ENCODE measurements at regions not wholly inside any gene's neighbourhood (a gene's known extent, or its start where the extent isn't known, plus 50 kb on each side); places are given as distances from the start of the nearest gene placed in this dataset.
"Not testable (repeated sequence)": the region's sequence is repeated elsewhere in the genome, so short reads cannot be mapped to it uniquely, and the experiment has no call there.

- Histone ChIP-seq H3K27me3 (ENCODE audit: control insufficient read depth in 1 of 2, insufficient read depth in 2 of 2, low read length in 2 of 2) (no peaks in the 10 kb centered on the region), H3K9ac (ENCODE audit: low read depth in 1 of 2, low read length in 2 of 2) (no peak overlapping the region), H3K27ac (ENCODE audit: low read depth, low read length) (no peak overlapping the region), H3K9me3 (ENCODE audit: control insufficient read depth in 1 of 2, low read length in 2 of 2) (no peaks in the 10 kb centered on the region), H3K4me3 (ENCODE audit: low read depth in 1 of 2, low read length in 2 of 2) (no peak overlapping the region), H3K36me3 (ENCODE audit: control insufficient read depth in 1 of 2, insufficient read depth in 2 of 2, low read length in 2 of 2) (no peaks in the 10 kb centered on the region), H3K4me1 (ENCODE audit: control insufficient read depth in 1 of 2, insufficient read depth in 2 of 2, low read length in 2 of 2) (no peaks in the 10 kb centered on the region)
Observed at GRCh38 chr12:90576707-90577106, 378.3 kb downstream of the CCER1 start.

GRCh38 chr12:90575995-90576394 is 379.0 kb downstream of the CCER1 start:
- H3K4me1 ChIP-seq (ENCODE audit: control insufficient read depth in 1 of 2, insufficient read depth in 2 of 2, low read length in 2 of 2), result no peaks in the 10 kb centered on the region
- H3K36me3 ChIP-seq (ENCODE audit: control insufficient read depth in 1 of 2, insufficient read depth in 2 of 2, low read length in 2 of 2), result no peaks in the 10 kb centered on the region
- H3K27me3 ChIP-seq (ENCODE audit: control insufficient read depth in 1 of 2, insufficient read depth in 2 of 2, low read length in 2 of 2), result no peaks in the 10 kb centered on the region
- no peak overlapping the region for H3K9ac ChIP-seq (ENCODE audit: low read depth in 1 of 2, low read length in 2 of 2)
- no peaks in the 10 kb centered on the region for H3K9me3 ChIP-seq (ENCODE audit: control insufficient read depth in 1 of 2, low read length in 2 of 2)
- no peak overlapping the region for H3K27ac ChIP-seq (ENCODE audit: low read depth, low read length)
- no peak overlapping the region for H3K4me3 ChIP-seq (ENCODE audit: low read depth in 1 of 2, low read length in 2 of 2)

GRCh38 chr12:90574676-90575075 is 380.3 kb downstream of the CCER1 start:
- Histone ChIP-seq H3K4me1 (ENCODE audit: control insufficient read depth in 1 of 2, insufficient read depth in 2 of 2, low read length in 2 of 2) (no peaks in the 10 kb centered on the region), H3K27ac (ENCODE audit: low read depth, low read length) (no peak overlapping the region), H3K9me3 (ENCODE audit: control insufficient read depth in 1 of 2, low read length in 2 of 2) (no peaks in the 10 kb centered on the region), H3K4me3 (ENCODE audit: low read depth in 1 of 2, low read length in 2 of 2) (no peak overlapping the region), H3K9ac (ENCODE audit: low read depth in 1 of 2, low read length in 2 of 2) (no peak overlapping the region), H3K36me3 (ENCODE audit: control insufficient read depth in 1 of 2, insufficient read depth in 2 of 2, low read length in 2 of 2) (no peaks in the 10 kb centered on the region), H3K27me3 (ENCODE audit: control insufficient read depth in 1 of 2, insufficient read depth in 2 of 2, low read length in 2 of 2) (no peaks in the 10 kb centered on the region)

GRCh38 chr12:90572778-90573177 is 382.2 kb downstream of the CCER1 start:
- Histone ChIP-seq H3K9ac (ENCODE audit: low read depth in 1 of 2, low read length in 2 of 2) (no peak overlapping the region), H3K9me3 (ENCODE audit: control insufficient read depth in 1 of 2, low read length in 2 of 2) (no peaks in the 10 kb centered on the region), H3K4me1 (ENCODE audit: control insufficient read depth in 1 of 2, insufficient read depth in 2 of 2, low read length in 2 of 2) (no peaks in the 10 kb centered on the region), H3K4me3 (ENCODE audit: low read depth in 1 of 2, low read length in 2 of 2) (no peak overlapping the region), H3K27me3 (ENCODE audit: control insufficient read depth in 1 of 2, insufficient read depth in 2 of 2, low read length in 2 of 2) (no peaks in the 10 kb centered on the region), H3K36me3 (ENCODE audit: control insufficient read depth in 1 of 2, insufficient read depth in 2 of 2, low read length in 2 of 2) (no peaks in the 10 kb centered on the region), H3K27ac (ENCODE audit: low read depth, low read length) (no peak overlapping the region)

GRCh38 chr12:90569685-90570084 is 385.3 kb downstream of the CCER1 start:
- H3K27me3 ChIP-seq (ENCODE audit: control insufficient read depth in 1 of 2, insufficient read depth in 2 of 2, low read length in 2 of 2), result no peaks in the 10 kb centered on the region
- H3K9me3 ChIP-seq (ENCODE audit: control insufficient read depth in 1 of 2, low read length in 2 of 2), result no peaks in the 10 kb centered on the region
- H3K27ac ChIP-seq (ENCODE audit: low read depth, low read length), result no peak overlapping the region

GRCh38 chr12:90562671-90563070 is 392.3 kb downstream of the CCER1 start:
- no peaks in the 10 kb centered on the region for H3K9me3 ChIP-seq (ENCODE audit: control insufficient read depth in 1 of 2, low read length in 2 of 2)
- H3K4me3 ChIP-seq (ENCODE audit: low read depth in 1 of 2, low read length in 2 of 2), result no peak overlapping the region
- no peaks in the 10 kb centered on the region for H3K27me3 ChIP-seq (ENCODE audit: control insufficient read depth in 1 of 2, insufficient read depth in 2 of 2, low read length in 2 of 2)
- H3K27ac ChIP-seq (ENCODE audit: low read depth, low read length), result no peak overlapping the region
- no peak overlapping the region for H3K9ac ChIP-seq (ENCODE audit: low read depth in 1 of 2, low read length in 2 of 2)
- H3K36me3 ChIP-seq (ENCODE audit: control insufficient read depth in 1 of 2, insufficient read depth in 2 of 2, low read length in 2 of 2), result no peaks in the 10 kb centered on the region
- no peaks in the 10 kb centered on the region for H3K4me1 ChIP-seq (ENCODE audit: control insufficient read depth in 1 of 2, insufficient read depth in 2 of 2, low read length in 2 of 2)

More at GRCh38 chr12:90569685-90570084, 385.3 kb downstream of the CCER1 start:
- no peaks in the 10 kb centered on the region for H3K36me3 ChIP-seq (ENCODE audit: control insufficient read depth in 1 of 2, insufficient read depth in 2 of 2, low read length in 2 of 2)
- H3K4me3 ChIP-seq (ENCODE audit: low read depth in 1 of 2, low read length in 2 of 2), result no peak overlapping the region
- H3K9ac ChIP-seq (ENCODE audit: low read depth in 1 of 2, low read length in 2 of 2), result no peak overlapping the region
- no peaks in the 10 kb centered on the region for H3K4me1 ChIP-seq (ENCODE audit: control insufficient read depth in 1 of 2, insufficient read depth in 2 of 2, low read length in 2 of 2)

GRCh38 chr12:90548595-90548994 is 406.4 kb downstream of the CCER1 start:
- Histone ChIP-seq H3K9ac (ENCODE audit: low read depth in 1 of 2, low read length in 2 of 2) (no peak overlapping the region), H3K36me3 (ENCODE audit: control insufficient read depth in 1 of 2, insufficient read depth in 2 of 2, low read length in 2 of 2) (no peaks in the 10 kb centered on the region), H3K9me3 (ENCODE audit: control insufficient read depth in 1 of 2, low read length in 2 of 2) (no peaks in the 10 kb centered on the region), H3K27ac (ENCODE audit: low read depth, low read length) (no peak overlapping the region), H3K27me3 (ENCODE audit: control insufficient read depth in 1 of 2, insufficient read depth in 2 of 2, low read length in 2 of 2) (no peaks in the 10 kb centered on the region), H3K4me3 (ENCODE audit: low read depth in 1 of 2, low read length in 2 of 2) (no peak overlapping the region), H3K4me1 (ENCODE audit: control insufficient read depth in 1 of 2, insufficient read depth in 2 of 2, low read length in 2 of 2) (no peaks in the 10 kb centered on the region)

- no peak overlapping the region for H3K9ac ChIP-seq (ENCODE audit: low read depth in 1 of 2, low read length in 2 of 2)
- H3K27ac ChIP-seq (ENCODE audit: low read depth, low read length), result no peak overlapping the region
- no peaks in the 10 kb centered on the region for H3K27me3 ChIP-seq (ENCODE audit: control insufficient read depth in 1 of 2, insufficient read depth in 2 of 2, low read length in 2 of 2)
- no peaks in the 10 kb centered on the region for H3K36me3 ChIP-seq (ENCODE audit: control insufficient read depth in 1 of 2, insufficient read depth in 2 of 2, low read length in 2 of 2)
- H3K4me3 ChIP-seq (ENCODE audit: low read depth in 1 of 2, low read length in 2 of 2), result no peak overlapping the region
- H3K9me3 ChIP-seq (ENCODE audit: control insufficient read depth in 1 of 2, low read length in 2 of 2), result no peaks in the 10 kb centered on the region
- no peaks in the 10 kb centered on the region for H3K4me1 ChIP-seq (ENCODE audit: control insufficient read depth in 1 of 2, insufficient read depth in 2 of 2, low read length in 2 of 2)
Observed at GRCh38 chr12:90546511-90546910, 408.5 kb downstream of the CCER1 start.

- H3K9ac ChIP-seq (ENCODE audit: low read depth in 1 of 2, low read length in 2 of 2), result no peak overlapping the region
- H3K9me3 ChIP-seq (ENCODE audit: control insufficient read depth in 1 of 2, low read length in 2 of 2), result no peaks in the 10 kb centered on the region
- H3K27ac ChIP-seq (ENCODE audit: low read depth, low read length), result no peak overlapping the region
- no peaks in the 10 kb centered on the region for H3K4me1 ChIP-seq (ENCODE audit: control insufficient read depth in 1 of 2, insufficient read depth in 2 of 2, low read length in 2 of 2)
- H3K4me3 ChIP-seq (ENCODE audit: low read depth in 1 of 2, low read length in 2 of 2), result no peak overlapping the region
- no peaks in the 10 kb centered on the region for H3K27me3 ChIP-seq (ENCODE audit: control insufficient read depth in 1 of 2, insufficient read depth in 2 of 2, low read length in 2 of 2)
- no peaks in the 10 kb centered on the region for H3K36me3 ChIP-seq (ENCODE audit: control insufficient read depth in 1 of 2, insufficient read depth in 2 of 2, low read length in 2 of 2)
Observed at GRCh38 chr12:90543841-90544240, 411.1 kb downstream of the CCER1 start.

GRCh38 chr12:90543374-90543773 is 411.6 kb downstream of the CCER1 start:
- no peak overlapping the region for H3K9ac ChIP-seq (ENCODE audit: low read depth in 1 of 2, low read length in 2 of 2)
- H3K27me3 ChIP-seq (ENCODE audit: control insufficient read depth in 1 of 2, insufficient read depth in 2 of 2, low read length in 2 of 2), result no peaks in the 10 kb centered on the region
- no peak overlapping the region for H3K27ac ChIP-seq (ENCODE audit: low read depth, low read length)
- no peaks in the 10 kb centered on the region for H3K4me1 ChIP-seq (ENCODE audit: control insufficient read depth in 1 of 2, insufficient read depth in 2 of 2, low read length in 2 of 2)
- no peaks in the 10 kb centered on the region for H3K9me3 ChIP-seq (ENCODE audit: control insufficient read depth in 1 of 2, low read length in 2 of 2)
- no peak overlapping the region for H3K4me3 ChIP-seq (ENCODE audit: low read depth in 1 of 2, low read length in 2 of 2)
- H3K36me3 ChIP-seq (ENCODE audit: control insufficient read depth in 1 of 2, insufficient read depth in 2 of 2, low read length in 2 of 2), result no peaks in the 10 kb centered on the region

- not testable (repeated sequence) for H3K4me3 ChIP-seq (ENCODE audit: low read depth in 1 of 2, low read length in 2 of 2); H3K27me3 ChIP-seq (ENCODE audit: control insufficient read depth in 1 of 2, insufficient read depth in 2 of 2, low read length in 2 of 2); H3K27ac ChIP-seq (ENCODE audit: low read depth, low read length); H3K4me1 ChIP-seq (ENCODE audit: control insufficient read depth in 1 of 2, insufficient read depth in 2 of 2, low read length in 2 of 2); H3K9me3 ChIP-seq (ENCODE audit: control insufficient read depth in 1 of 2, low read length in 2 of 2); H3K9ac ChIP-seq (ENCODE audit: low read depth in 1 of 2, low read length in 2 of 2); H3K36me3 ChIP-seq (ENCODE audit: control insufficient read depth in 1 of 2, insufficient read depth in 2 of 2, low read length in 2 of 2)
Observed at GRCh38 chr12:90542852-90543251, 412.1 kb downstream of the CCER1 start.

Measured in duodenal mucosa (tissue), 2 donors.